ENCODE measurements at regions not wholly inside any gene's neighbourhood (a gene's known extent, or its start where the extent isn't known, plus 50 kb on each side); places are given as distances from the start of the nearest gene placed in this dataset.

DNA sequence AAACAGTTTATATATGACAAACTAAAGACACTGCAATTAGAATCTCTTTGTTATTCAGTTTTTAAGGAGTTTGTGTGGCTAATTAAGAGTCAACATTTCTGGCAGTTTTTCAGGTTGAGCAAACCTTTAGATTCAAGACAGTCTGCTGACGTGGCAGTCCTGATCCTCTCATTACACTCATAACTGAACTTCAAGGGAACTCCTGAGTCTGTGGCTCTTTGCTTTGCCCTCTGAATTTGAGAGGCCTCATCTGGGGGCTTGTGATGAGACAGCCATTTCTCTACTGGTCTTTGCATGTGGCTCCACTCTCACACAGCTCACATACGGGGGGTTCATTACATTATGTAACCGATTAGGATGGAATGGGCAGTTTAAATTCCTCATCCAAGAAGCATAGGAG lies 182.9 kb upstream of the MEF2C start:
- TF ChIP-seq POLR2A (IDR thresholded peaks at IDR 0.05), result no peak
- TF ChIP-seq, protein P1, sequence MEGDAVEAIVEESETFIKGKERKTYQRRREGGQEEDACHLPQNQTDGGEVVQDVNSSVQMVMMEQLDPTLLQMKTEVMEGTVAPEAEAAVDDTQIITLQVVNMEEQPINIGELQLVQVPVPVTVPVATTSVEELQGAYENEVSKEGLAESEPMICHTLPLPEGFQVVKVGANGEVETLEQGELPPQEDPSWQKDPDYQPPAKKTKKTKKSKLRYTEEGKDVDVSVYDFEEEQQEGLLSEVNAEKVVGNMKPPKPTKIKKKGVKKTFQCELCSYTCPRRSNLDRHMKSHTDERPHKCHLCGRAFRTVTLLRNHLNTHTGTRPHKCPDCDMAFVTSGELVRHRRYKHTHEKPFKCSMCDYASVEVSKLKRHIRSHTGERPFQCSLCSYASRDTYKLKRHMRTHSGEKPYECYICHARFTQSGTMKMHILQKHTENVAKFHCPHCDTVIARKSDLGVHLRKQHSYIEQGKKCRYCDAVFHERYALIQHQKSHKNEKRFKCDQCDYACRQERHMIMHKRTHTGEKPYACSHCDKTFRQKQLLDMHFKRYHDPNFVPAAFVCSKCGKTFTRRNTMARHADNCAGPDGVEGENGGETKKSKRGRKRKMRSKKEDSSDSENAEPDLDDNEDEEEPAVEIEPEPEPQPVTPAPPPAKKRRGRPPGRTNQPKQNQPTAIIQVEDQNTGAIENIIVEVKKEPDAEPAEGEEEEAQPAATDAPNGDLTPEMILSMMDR (IDR thresholded peaks at IDR 0.05), result no peak
